Large intestine (tissue), 3 donors: ENCODE measurements at regions not wholly inside any gene's neighbourhood (a gene's known extent, or its start where the extent isn't known, plus 50 kb on each side); places are given as distances from the start of the nearest gene placed in this dataset.

Experiments
- DNase-seq, 2 donors: peaks; one replicate each; pipeline versions ENCODE4 v3.0.0 to v3.0.0-alpha.2; 2013
- H3K27ac ChIP-seq: one replicate; pipeline ENCODE4 v1.5.1; 2013; ENCODE audit warnings: low read length
- H3K27me3 ChIP-seq: 2 replicates; pipeline ENCODE4 v1.6.1; 2013; ENCODE audit warnings: low read length; ENCODE audit not compliant: control insufficient read depth, insufficient read depth
- H3K36me3 ChIP-seq: 2 replicates; pipeline ENCODE4 v1.6.1; 2013; ENCODE audit warnings: low read length; ENCODE audit not compliant: control insufficient read depth, insufficient read depth
- H3K4me1 ChIP-seq: one replicate; pipeline ENCODE4 v1.6.1; 2013; ENCODE audit warnings: low read length; ENCODE audit not compliant: control insufficient read depth, insufficient read depth
- H3K4me3 ChIP-seq: one replicate; pipeline ENCODE4 v1.5.1; 2013; ENCODE audit warnings: low read length
- H3K9me3 ChIP-seq: one replicate; pipeline ENCODE4 v1.6.1; 2013; ENCODE audit warnings: mild to moderate bottlenecking, low read depth, low read length, moderate library complexity; ENCODE audit not compliant: control insufficient read depth
- WGBS: methylation state at CpG from one replicate; pipeline ENCODE4 v1.1.5; 2013; ENCODE audit warnings: low lambda C conversion rate; ENCODE audit not compliant: insufficient coverage; 5-methylcytosine and 5-hydroxymethylcytosine counted together

- Histone ChIP-seq H3K4me1 (no peaks in the 10 kb centered on the region), H3K36me3 (no peaks in the 10 kb centered on the region), H3K9me3 (no peaks in the 10 kb centered on the region), H3K27me3 (no peaks in the 10 kb centered on the region), H3K4me3 (no peak overlapping the region), H3K27ac (no peak overlapping the region)
- WGBS: 100% methylated on average over 1 of the region's 2 CpGs
- no peak for DNase-seq
Observed at GRCh38 chr6:145295746-145296145, 439.6 kb downstream of the EPM2A start.

- Histone ChIP-seq H3K9me3 (no peaks in the 10 kb centered on the region), H3K4me3 (no peak overlapping the region), H3K27me3 (no peaks in the 10 kb centered on the region), H3K36me3 (no peaks in the 10 kb centered on the region), H3K27ac (no peak overlapping the region), H3K4me1 (no peaks in the 10 kb centered on the region)
- no peak for DNase-seq
- 100% methylated on average over 1 of the region's 1 CpG for WGBS
Observed at GRCh38 chr6:145305670-145306069, 429.6 kb downstream of the EPM2A start.

- no peaks in the 10 kb centered on the region for H3K27me3 ChIP-seq
- 100% methylated on average over 4 of the region's 5 CpGs for WGBS
- H3K27ac ChIP-seq: no peak overlapping the region
- no peaks in the 10 kb centered on the region for H3K36me3 ChIP-seq
- H3K4me1 ChIP-seq: no peaks in the 10 kb centered on the region
- no peaks in the 10 kb centered on the region for H3K9me3 ChIP-seq
- no peak for DNase-seq
- H3K4me3 ChIP-seq: no peak overlapping the region
Observed at GRCh38 chr6:145306489-145306888, 428.8 kb downstream of the EPM2A start.

GRCh38 chr6:145309842-145310535, 425.3 kb downstream of the EPM2A start:
- WGBS: 88% methylated on average over 2 of the region's 3 CpGs
- Histone ChIP-seq H3K27me3 (no peaks in the 10 kb centered on the region), H3K9me3 (no peaks in the 10 kb centered on the region), H3K27ac (no peak overlapping the region), H3K4me3 (no peak overlapping the region), H3K4me1 (no peaks in the 10 kb centered on the region), H3K36me3 (no peaks in the 10 kb centered on the region)
- DNase-seq: no peak

GRCh38 chr6:145312481-145312880, 422.8 kb downstream of the EPM2A start:
- no peak for DNase-seq
- Histone ChIP-seq H3K36me3 (no peaks in the 10 kb centered on the region), H3K9me3 (no peaks in the 10 kb centered on the region), H3K27me3 (no peaks in the 10 kb centered on the region), H3K4me1 (no peaks in the 10 kb centered on the region), H3K27ac (no peak overlapping the region), H3K4me3 (no peak overlapping the region)
- 100% methylated on average over 2 of the region's 7 CpGs for WGBS

GRCh38 chr6:145313041-145313855, 422.1 kb downstream of the EPM2A start:
- Histone ChIP-seq H3K27ac (no peak overlapping the region), H3K9me3 (no peaks in the 10 kb centered on the region), H3K4me1 (no peaks in the 10 kb centered on the region), H3K4me3 (no peak overlapping the region), H3K36me3 (no peaks in the 10 kb centered on the region), H3K27me3 (no peaks in the 10 kb centered on the region)
- DNase-seq: no peak
- 83% methylated on average over 1 of the region's 1 CpG for WGBS

GRCh38 chr6:145315982-145316600, 419.2 kb downstream of the EPM2A start:
- no peak for DNase-seq
- Histone ChIP-seq H3K4me3 (no peak overlapping the region), H3K27ac (no peak overlapping the region), H3K9me3 (no peaks in the 10 kb centered on the region), H3K4me1 (no peaks in the 10 kb centered on the region), H3K36me3 (no peaks in the 10 kb centered on the region), H3K27me3 (no peaks in the 10 kb centered on the region)
- no CpG with 5 or more reads among the region's 3 CpGs for WGBS

GRCh38 chr6:145318952-145319351, 416.4 kb downstream of the EPM2A start:
- H3K27me3 ChIP-seq: no peaks in the 10 kb centered on the region
- no peak overlapping the region for H3K27ac ChIP-seq
- H3K4me1 ChIP-seq: no peaks in the 10 kb centered on the region
- H3K9me3 ChIP-seq: no peaks in the 10 kb centered on the region
- H3K36me3 ChIP-seq: no peaks in the 10 kb centered on the region
- no peak for DNase-seq
- no peak overlapping the region for H3K4me3 ChIP-seq

- H3K4me1 ChIP-seq: no peaks in the 10 kb centered on the region
- no peak overlapping the region for H3K27ac ChIP-seq
- 100% methylated on average over 1 of the region's 2 CpGs for WGBS
- DNase-seq: no peak
- H3K36me3 ChIP-seq: no peaks in the 10 kb centered on the region
- no peaks in the 10 kb centered on the region for H3K9me3 ChIP-seq
- no peak overlapping the region for H3K4me3 ChIP-seq
- H3K27me3 ChIP-seq: no peaks in the 10 kb centered on the region
Observed at GRCh38 chr6:145319605-145320004, 415.7 kb downstream of the EPM2A start.

GRCh38 chr6:145323646-145324045, 411.7 kb downstream of the EPM2A start:
- no peak overlapping the region for H3K4me3 ChIP-seq
- DNase-seq: no peak
- WGBS: no CpG with 5 or more reads among the region's 1 CpG
- no peak overlapping the region for H3K27ac ChIP-seq
- no peaks in the 10 kb centered on the region for H3K9me3 ChIP-seq
- H3K36me3 ChIP-seq: no peaks in the 10 kb centered on the region
- H3K27me3 ChIP-seq: no peaks in the 10 kb centered on the region
- no peaks in the 10 kb centered on the region for H3K4me1 ChIP-seq
